ENCODE measurements at regions not wholly inside any gene's neighbourhood (a gene's known extent, or its start where the extent isn't known, plus 50 kb on each side); places are given as distances from the start of the nearest gene placed in this dataset.

DNA sequence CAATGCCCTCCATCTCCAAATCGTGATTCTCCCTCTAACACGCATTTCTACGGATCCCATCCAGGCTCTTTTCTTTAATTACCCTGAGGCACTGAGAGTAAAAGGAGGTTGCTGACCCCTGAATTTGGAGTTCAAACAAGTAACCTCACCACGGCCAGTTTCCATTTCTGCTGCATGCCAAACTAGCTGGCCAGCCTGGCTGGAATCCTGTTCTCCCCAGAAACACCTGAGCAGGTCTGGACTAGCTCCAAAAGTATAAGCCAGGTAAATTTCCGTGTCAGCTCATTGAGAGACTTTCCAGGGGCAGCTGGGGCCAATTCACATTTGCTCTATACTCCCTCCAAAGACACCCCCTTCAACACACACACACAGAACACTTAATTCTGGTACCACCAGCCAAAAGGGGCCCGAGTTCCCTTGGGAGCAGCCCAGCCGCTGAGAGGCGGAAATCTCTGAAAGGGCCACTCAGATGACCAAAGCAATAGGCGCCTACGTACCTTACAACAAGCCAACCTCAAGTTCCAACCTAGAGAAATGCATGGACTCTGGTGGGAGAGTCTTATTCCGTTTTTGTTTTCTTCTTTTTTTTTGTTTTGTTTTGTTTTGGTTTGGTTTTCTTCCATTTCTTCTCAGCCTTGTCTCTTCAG is 131.4 kb downstream of the NDUFA12 start:
- Mint-ChIP-seq H3K36me3 (ENCODE audit: low read depth) (no peaks in the 10 kb centered on the region), H3K4me3 (no peak overlapping the region), H3K9me3 (no peaks in the 10 kb centered on the region), H3K4me1 (ENCODE audit: low read depth) (peaks cover 18% of the 10 kb centered on the region), H3K27ac (no peak overlapping the region), H3K27me3 (peaks cover 65% of the 10 kb centered on the region)
- no peak for DNase-seq

DNA sequence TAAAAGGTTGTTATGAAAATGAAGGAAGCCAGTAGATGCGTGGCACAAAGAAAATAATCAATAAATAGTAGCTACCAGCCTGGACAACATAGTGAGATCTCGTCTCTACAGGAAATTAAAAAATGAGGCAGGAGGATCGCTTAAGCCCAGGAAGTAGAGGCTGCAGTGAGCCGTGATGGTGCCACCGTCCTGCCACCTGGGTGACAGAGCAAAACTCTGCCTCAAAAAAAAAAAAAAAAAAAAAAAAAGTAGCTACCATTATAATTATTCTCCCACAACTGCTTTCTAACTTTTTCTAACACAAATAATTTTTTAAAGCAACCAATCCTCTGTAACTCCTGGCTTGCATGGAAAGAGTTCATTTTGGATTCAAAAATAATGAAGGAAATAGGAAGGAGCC is 133.0 kb downstream of the NDUFA12 start:
- no peaks in the 10 kb centered on the region for H3K9me3 Mint-ChIP-seq
- DNase-seq: no peak
- H3K4me3 Mint-ChIP-seq: no peak overlapping the region
- peaks cover 15% of the 10 kb centered on the region for H3K4me1 Mint-ChIP-seq (ENCODE audit: low read depth)
- peaks cover 53% of the 10 kb centered on the region for H3K27me3 Mint-ChIP-seq
- H3K36me3 Mint-ChIP-seq (ENCODE audit: low read depth): no peaks in the 10 kb centered on the region
- H3K27ac Mint-ChIP-seq: no peak overlapping the region

DNA sequence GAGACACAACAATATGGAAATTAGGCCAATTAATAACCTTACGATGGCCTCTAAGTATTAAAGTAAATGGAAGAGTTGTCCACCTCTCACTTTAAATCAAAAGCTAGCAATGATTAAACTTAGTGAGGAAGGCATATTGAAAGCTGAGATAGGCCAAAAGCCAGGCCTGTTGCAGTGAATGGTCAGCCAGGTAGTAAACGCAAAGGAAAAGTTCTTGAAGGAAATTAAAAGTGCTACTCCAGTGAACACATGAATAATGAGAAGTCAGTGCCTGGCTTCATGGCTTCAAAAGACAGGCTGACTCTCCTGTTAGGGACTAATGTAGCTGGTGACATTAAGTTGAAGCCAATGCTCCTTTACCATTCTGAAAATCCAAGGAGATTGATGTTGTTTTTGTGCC is 135.3 kb downstream of the NDUFA12 start:
- Mint-ChIP-seq H3K4me1 (ENCODE audit: low read depth) (peaks cover 2% of the 10 kb centered on the region), H3K36me3 (ENCODE audit: low read depth) (no peaks in the 10 kb centered on the region), H3K9me3 (peaks cover 2% of the 10 kb centered on the region), H3K4me3 (no peak overlapping the region), H3K27me3 (peaks cover 39% of the 10 kb centered on the region), H3K27ac (no peak overlapping the region)
- no peak for DNase-seq

DNA sequence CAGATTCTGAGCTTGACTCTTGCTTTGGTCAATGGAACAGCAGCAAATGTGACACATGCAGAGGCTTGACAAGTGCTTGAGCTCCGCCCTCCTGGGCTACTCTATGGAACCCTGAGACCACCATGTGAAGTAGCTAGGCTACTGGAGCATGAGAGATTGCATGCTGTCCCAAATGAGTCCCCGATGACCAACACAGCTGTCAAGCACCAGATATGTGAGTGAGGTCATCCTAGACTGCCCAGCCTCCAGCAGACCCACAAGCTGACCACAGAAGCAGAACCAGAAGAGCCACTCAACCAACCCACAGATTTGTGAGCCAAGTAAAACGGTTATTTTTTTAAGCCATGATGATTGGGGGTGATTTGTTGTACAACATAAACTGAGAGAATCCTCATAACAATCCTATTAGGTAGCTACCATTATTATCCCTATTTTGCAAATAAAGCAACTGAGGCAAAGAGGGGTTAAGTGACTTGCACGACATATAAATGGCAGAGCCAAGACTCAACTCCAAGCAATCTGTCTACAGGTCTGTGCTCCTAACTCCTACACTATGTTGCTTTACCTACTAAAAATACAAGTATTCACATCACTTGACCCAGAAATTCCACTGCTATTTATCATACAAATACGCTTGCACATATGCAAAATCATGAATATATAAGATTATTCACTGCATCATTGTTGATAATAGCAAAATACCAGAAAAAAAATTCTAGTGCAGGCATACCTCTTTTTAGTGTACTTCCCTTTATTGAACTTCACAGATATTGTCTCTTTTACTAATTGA is 136.2 kb downstream of the NDUFA12 start:
- H3K9me3 Mint-ChIP-seq: peaks cover 2% of the 10 kb centered on the region
- H3K4me3 Mint-ChIP-seq: no peak overlapping the region
- no peak for DNase-seq
- no peaks in the 10 kb centered on the region for H3K36me3 Mint-ChIP-seq (ENCODE audit: low read depth)
- H3K27me3 Mint-ChIP-seq: peaks cover 36% of the 10 kb centered on the region
- no peaks in the 10 kb centered on the region for H3K4me1 Mint-ChIP-seq (ENCODE audit: low read depth)
- no peak overlapping the region for H3K27ac Mint-ChIP-seq

DNA sequence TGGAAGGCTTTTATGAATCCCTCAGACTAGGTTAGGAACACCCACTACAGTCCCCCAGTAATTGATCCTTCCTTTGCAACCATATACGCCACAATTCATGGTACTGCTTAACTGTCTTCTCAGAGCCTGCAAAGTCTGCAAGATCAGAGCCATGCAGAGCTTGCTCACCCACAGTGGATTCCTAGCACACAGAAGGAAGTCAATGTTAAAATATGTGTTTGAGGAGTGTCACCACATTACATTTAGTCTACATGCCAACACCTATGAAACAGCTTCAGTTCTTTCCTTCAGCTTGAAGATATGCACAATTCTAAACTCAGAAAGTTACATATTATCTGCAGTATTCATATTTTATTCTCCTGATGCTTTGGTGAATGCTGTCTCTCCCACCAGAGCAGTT is 138.5 kb downstream of the NDUFA12 start:
- no peaks in the 10 kb centered on the region for H3K36me3 Mint-ChIP-seq (ENCODE audit: low read depth)
- no peak overlapping the region for H3K27ac Mint-ChIP-seq
- no peak overlapping the region for H3K4me3 Mint-ChIP-seq
- H3K9me3 Mint-ChIP-seq: peaks cover 2% of the 10 kb centered on the region
- H3K27me3 Mint-ChIP-seq: peaks cover 15% of the 10 kb centered on the region
- H3K4me1 Mint-ChIP-seq (ENCODE audit: low read depth): no peaks in the 10 kb centered on the region
- no peak for DNase-seq

DNA sequence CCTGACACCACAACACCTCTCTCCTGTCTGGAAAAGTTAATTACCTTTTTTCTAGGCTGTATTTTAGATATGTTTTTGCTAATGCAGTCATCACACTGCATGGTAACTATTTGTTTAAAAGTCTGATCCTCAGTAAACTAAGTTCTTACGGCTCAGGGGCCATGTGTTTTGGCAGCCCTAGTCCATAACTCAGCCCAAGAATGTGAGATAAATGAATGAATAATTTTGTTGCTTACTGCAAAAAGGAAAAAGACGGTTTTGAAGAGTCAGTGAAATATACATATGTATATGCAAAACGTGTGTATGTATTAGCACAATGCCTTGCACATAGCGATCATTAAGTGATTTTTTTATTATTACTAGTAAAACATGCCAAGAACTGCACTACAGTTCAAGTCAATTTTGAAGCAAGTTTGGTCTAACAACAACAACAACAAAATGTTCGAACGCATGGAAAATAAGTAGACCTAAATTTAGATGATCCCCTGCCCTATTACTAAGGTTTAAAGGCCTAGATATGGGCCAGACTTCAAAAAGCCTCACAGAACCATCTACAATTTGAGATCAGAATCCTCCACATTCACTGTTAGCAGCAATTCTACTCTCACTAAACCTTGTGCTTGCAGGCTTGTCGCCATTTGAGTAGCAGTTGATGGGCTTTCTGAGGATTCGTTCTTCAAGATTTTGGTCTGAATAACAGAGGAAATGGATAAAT is 140.0 kb downstream of the NDUFA12 start:
- peaks cover 7% of the 10 kb centered on the region for H3K27me3 Mint-ChIP-seq
- peaks cover 2% of the 10 kb centered on the region for H3K9me3 Mint-ChIP-seq
- H3K4me1 Mint-ChIP-seq (ENCODE audit: low read depth): no peaks in the 10 kb centered on the region
- H3K36me3 Mint-ChIP-seq (ENCODE audit: low read depth): no peaks in the 10 kb centered on the region
- no peak overlapping the region for H3K27ac Mint-ChIP-seq
- no peak for DNase-seq
- no peak overlapping the region for H3K4me3 Mint-ChIP-seq

DNA sequence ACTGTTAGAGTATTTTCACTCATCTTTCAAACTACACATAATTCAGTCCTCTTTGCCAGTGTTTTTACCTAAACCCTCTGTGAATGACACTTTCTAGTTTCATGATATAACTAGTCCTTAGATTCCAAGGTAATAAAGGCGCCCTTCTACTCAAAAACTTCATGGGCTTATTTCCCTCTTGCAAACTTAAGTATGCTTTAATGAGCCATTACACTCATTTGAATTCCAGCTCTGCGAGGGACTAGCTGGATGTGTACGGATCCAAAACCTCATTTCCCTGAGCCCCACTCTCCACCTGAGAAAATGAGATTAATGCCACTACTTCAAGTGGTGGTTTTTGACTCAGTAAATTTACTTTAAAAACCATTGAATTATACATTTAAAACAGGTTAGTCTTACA is 141.1 kb downstream of the NDUFA12 start:
- Mint-ChIP-seq H3K9me3 (peaks cover 2% of the 10 kb centered on the region), H3K4me1 (ENCODE audit: low read depth) (no peaks in the 10 kb centered on the region), H3K27me3 (peaks cover 7% of the 10 kb centered on the region), H3K27ac (no peak overlapping the region), H3K36me3 (ENCODE audit: low read depth) (no peaks in the 10 kb centered on the region), H3K4me3 (no peak overlapping the region)
- DNase-seq: no peak

DNA sequence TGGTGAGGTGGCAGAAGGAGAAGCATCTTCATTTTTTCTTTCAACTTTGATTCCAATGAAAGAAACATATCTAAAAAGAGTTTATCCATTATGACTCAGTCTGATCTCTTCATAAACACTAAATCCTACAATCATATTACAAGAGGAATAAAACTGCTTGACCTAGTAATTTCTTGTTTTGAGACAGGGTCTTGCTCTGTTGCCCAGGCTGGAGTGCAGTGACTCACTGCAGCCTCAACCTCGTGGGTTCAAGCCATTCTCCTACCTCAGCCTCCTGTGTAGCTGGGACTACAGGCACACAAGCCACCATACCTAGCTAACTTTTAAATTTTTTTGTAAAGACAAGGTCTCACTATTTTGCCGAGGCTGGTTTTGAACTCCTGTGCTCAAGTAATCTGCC is 147.2 kb downstream of the NDUFA12 start:
- no peak overlapping the region for H3K4me3 Mint-ChIP-seq
- H3K4me1 Mint-ChIP-seq (ENCODE audit: low read depth): peaks cover 6% of the 10 kb centered on the region
- no peaks in the 10 kb centered on the region for H3K9me3 Mint-ChIP-seq
- no peak overlapping the region for H3K27ac Mint-ChIP-seq
- peaks cover 6% of the 10 kb centered on the region for H3K27me3 Mint-ChIP-seq
- H3K36me3 Mint-ChIP-seq (ENCODE audit: low read depth): no peaks in the 10 kb centered on the region
- no peak for DNase-seq

DNA sequence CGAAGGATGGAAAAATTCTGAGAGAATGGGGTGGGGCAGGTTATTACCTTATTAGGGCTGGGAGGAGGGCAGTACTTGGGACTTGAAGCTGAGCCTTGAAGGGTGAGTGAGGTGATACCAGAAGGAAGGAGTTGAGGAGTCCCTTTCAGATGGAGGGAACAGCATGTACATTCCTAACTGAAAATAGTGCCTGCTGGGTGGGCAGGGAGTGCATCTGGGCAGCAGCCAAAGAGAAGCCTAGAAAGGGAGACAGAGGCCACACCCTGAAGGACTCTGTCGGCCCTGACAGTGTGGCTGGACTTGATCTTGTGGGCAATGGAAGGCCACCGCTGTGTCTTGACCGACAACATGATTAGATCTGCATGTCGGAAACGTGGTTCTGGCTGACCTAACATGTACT is 147.6 kb downstream of the NDUFA12 start:
- Mint-ChIP-seq H3K27ac (no peak overlapping the region), H3K36me3 (ENCODE audit: low read depth) (no peaks in the 10 kb centered on the region), H3K4me3 (no peak overlapping the region), H3K4me1 (ENCODE audit: low read depth) (peaks cover 6% of the 10 kb centered on the region), H3K27me3 (peaks cover 6% of the 10 kb centered on the region), H3K9me3 (no peaks in the 10 kb centered on the region)
- no peak for DNase-seq

DNA sequence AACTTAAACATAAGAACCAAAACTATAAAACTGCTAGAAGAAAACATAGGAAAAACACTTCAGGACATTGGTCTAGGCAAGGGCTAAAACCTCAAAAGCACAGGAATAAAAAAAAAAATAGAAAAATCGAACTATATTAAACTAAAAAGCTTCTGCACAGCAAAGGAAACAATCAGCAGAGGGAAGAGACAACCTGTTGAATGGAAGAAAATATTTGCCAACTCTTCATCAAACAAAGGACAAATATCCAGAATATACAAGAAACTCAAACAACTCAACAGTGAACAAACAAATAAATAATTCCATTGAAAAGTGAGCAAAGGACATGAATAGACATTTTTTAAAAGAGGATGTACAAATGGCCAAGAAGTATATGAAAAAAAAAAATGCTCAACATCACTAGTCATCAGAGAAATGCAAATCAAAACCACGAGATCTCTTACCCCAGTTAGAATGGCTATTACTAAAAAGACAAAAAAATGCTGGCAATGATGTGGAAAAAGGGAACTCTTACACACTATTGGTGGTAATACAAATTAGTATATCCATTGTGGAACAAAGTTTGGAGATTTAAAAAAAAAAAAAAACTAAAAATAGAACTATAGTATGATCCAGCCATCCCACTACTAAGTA is 152.0 kb downstream of the NDUFA12 start:
- DNase-seq: no peak
- H3K4me1 Mint-ChIP-seq (ENCODE audit: low read depth): peaks cover 6% of the 10 kb centered on the region
- H3K4me3 Mint-ChIP-seq: no peak overlapping the region
- H3K27me3 Mint-ChIP-seq: peaks cover 20% of the 10 kb centered on the region
- H3K9me3 Mint-ChIP-seq: no peaks in the 10 kb centered on the region
- H3K27ac Mint-ChIP-seq: no peak overlapping the region
- no peaks in the 10 kb centered on the region for H3K36me3 Mint-ChIP-seq (ENCODE audit: low read depth)

DNA sequence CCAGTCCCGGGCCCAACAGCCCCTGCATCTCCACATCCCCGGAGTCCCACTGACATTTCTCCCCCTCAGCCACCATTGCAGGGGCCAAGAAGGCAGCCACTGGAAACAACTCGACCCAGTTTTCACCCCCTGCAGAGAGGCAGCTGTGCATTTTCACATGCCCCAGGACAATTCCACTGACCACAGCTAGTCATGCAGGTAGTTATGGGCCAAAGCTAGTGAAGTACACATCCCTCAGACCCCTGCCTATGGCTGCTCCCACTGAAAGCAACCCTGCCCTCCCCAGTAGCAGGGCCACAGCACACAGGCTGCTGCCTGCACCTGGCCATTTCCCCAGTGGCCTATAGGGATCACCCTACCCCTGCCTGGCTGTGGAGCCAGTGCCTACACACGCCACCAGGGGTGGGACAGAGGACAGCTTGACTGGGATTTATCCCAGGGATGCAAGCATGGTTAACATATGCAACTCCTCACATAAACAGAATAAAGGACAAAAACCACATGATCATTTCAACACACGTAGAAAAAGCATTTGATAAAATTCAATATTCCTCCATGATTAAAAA is 154.0 kb downstream of the NDUFA12 start:
- no peak for DNase-seq
- H3K9me3 Mint-ChIP-seq: no peaks in the 10 kb centered on the region
- no peaks in the 10 kb centered on the region for H3K36me3 Mint-ChIP-seq (ENCODE audit: low read depth)
- no peak overlapping the region for H3K4me3 Mint-ChIP-seq
- no peaks in the 10 kb centered on the region for H3K4me1 Mint-ChIP-seq (ENCODE audit: low read depth)
- H3K27me3 Mint-ChIP-seq: peaks cover 26% of the 10 kb centered on the region
- no peak overlapping the region for H3K27ac Mint-ChIP-seq

DNA sequence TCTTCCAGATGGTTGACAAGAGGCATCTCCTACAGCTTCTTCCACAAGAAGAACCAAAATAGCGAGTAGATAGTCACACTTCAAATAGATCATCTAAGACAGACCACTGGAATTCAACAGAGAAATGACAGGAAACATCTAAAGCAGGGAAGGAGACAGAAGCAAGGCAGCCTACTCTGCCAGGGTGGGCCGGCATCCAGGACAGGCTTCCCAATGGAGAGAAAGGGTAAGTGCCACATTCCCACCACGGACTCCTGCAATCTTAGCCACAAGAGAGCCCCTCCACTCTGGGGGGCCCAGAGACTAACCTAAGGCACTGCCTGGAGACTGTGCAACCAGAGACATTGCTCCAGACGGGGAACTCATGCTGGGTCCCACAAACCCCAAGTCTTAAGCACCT is 154.5 kb downstream of the NDUFA12 start:
- Mint-ChIP-seq H3K4me1 (ENCODE audit: low read depth) (no peaks in the 10 kb centered on the region), H3K9me3 (no peaks in the 10 kb centered on the region), H3K27ac (no peak overlapping the region), H3K4me3 (no peak overlapping the region), H3K36me3 (ENCODE audit: low read depth) (no peaks in the 10 kb centered on the region), H3K27me3 (peaks cover 25% of the 10 kb centered on the region)
- DNase-seq: no peak

DNA sequence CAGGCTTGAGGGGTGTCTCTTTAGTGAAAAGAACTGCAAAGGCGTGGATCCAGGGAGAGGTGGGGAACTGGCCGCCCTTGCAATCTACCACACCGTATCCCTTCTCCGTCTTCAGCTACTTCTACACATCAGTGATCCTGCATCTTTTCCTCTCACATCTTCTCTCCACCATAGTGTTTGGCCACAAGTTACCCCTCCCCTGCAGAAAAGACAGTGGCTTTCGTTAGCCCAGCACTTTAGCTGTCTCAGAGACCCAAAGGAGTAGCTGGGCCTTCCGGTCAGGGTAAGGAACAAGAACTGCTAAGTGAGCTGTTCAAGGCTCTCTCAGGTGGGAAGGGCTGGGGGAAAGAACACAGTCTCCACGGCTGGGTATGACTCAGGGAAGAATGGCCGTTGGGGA is 158.4 kb downstream of the NDUFA12 start:
- Mint-ChIP-seq H3K4me1 (ENCODE audit: low read depth) (no peaks in the 10 kb centered on the region), H3K4me3 (no peak overlapping the region), H3K9me3 (no peaks in the 10 kb centered on the region), H3K27ac (no peak overlapping the region), H3K36me3 (ENCODE audit: low read depth) (no peaks in the 10 kb centered on the region), H3K27me3 (peaks cover 20% of the 10 kb centered on the region)
- no peak for DNase-seq

DNA sequence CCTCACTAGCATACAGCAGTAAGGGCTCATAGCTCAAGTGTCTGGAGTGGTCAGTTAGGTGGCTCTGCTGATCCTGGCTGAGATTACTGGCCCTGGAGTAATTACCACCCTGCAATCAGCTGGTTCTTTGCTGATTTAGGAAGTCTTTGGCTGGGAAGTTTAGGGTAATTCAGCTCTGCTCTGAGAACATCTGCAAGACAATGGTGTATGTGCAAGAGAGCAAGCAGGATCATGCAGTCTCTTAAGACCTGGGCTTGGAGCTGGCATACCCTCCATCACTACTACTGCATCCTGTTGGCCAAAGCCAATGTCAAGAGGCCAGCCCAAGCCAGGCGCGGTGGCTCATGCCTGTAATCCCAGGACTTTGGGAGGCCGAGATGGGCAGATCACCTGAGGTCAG is 159.0 kb downstream of the NDUFA12 start:
- peaks cover 20% of the 10 kb centered on the region for H3K27me3 Mint-ChIP-seq

More for the DNA sequence above, 159.0 kb downstream of the NDUFA12 start:
- no peak overlapping the region for H3K4me3 Mint-ChIP-seq
- H3K36me3 Mint-ChIP-seq (ENCODE audit: low read depth): no peaks in the 10 kb centered on the region
- no peaks in the 10 kb centered on the region for H3K9me3 Mint-ChIP-seq
- no peak overlapping the region for H3K27ac Mint-ChIP-seq
- H3K4me1 Mint-ChIP-seq (ENCODE audit: low read depth): no peaks in the 10 kb centered on the region
- DNase-seq: no peak

All from activated T-cell treated with anti-CD3 and anti-CD28 coated beads, Interleukin-2, amount 50 U/mL, for 24 hours (primary cell).